ENCODE measurements at regions not wholly inside any gene's neighbourhood (a gene's known extent, or its start where the extent isn't known, plus 50 kb on each side); places are given as distances from the start of the nearest gene placed in this dataset.

GRCh38 chr7:50166997-50167965 is 74.2 kb upstream of the ZPBP start:
- no peak for DNase-seq (ENCODE audit: low read depth)

GRCh38 chr7:50164559-50165170 is 71.6 kb upstream of the ZPBP start:
- no peak for DNase-seq (ENCODE audit: low read depth)

- DNase-seq (ENCODE audit: low read depth), result no peak
These were observed 67.2 kb upstream of the ZPBP start for GRCh38 chr7:50160206-50160605.

- DNase-seq (ENCODE audit: low read depth), result no peak
These were observed 66.1 kb upstream of the ZPBP start for GRCh38 chr7:50159154-50159553.

GRCh38 chr7:50156706-50157105 is 63.7 kb upstream of the ZPBP start:
- no peak for DNase-seq (ENCODE audit: low read depth)

- no peak for DNase-seq (ENCODE audit: low read depth)
These were observed 63.1 kb upstream of the ZPBP start for GRCh38 chr7:50156163-50156562.

GRCh38 chr7:50155755-50156154 is 62.7 kb upstream of the ZPBP start:
- no peak for DNase-seq (ENCODE audit: low read depth)

GRCh38 chr7:50153995-50154394 is 60.9 kb upstream of the ZPBP start:
- no peak for DNase-seq (ENCODE audit: low read depth)

GRCh38 chr7:50153148-50153547 is 60.1 kb upstream of the ZPBP start:
- DNase-seq (ENCODE audit: low read depth), result no peak

GRCh38 chr7:50152486-50152885 is 59.4 kb upstream of the ZPBP start:
- no peak for DNase-seq (ENCODE audit: low read depth)

- DNase-seq (ENCODE audit: low read depth), result no peak
These were observed 58.6 kb upstream of the ZPBP start for GRCh38 chr7:50151661-50152060.

GRCh38 chr7:50151001-50151400 is 58.0 kb upstream of the ZPBP start:
- DNase-seq (ENCODE audit: low read depth), result no peak

- no peak for DNase-seq (ENCODE audit: low read depth)
These were observed 56.3 kb upstream of the ZPBP start for GRCh38 chr7:50149369-50149768.

GRCh38 chr7:50147951-50148808 is 55.1 kb upstream of the ZPBP start:
- DNase-seq (ENCODE audit: low read depth), result peak; percentile 33

GRCh38 chr7:50146692-50147091 is 53.6 kb upstream of the ZPBP start:
- no peak for DNase-seq (ENCODE audit: low read depth)

GRCh38 chr7:50145801-50146338 is 52.8 kb upstream of the ZPBP start:
- no peak for DNase-seq (ENCODE audit: low read depth)

GRCh38 chr7:50145226-50145625 is 52.2 kb upstream of the ZPBP start:
- DNase-seq (ENCODE audit: low read depth), result no peak

Data from activated T-cell treated with anti-CD3 and anti-CD28 coated beads for 24 hours (primary cell).